ENCODE measurements at regions not wholly inside any gene's neighbourhood (a gene's known extent, or its start where the extent isn't known, plus 50 kb on each side); places are given as distances from the start of the nearest gene placed in this dataset.
"Not testable (repeated sequence)": the region's sequence is repeated elsewhere in the genome, so short reads cannot be mapped to it uniquely, and the experiment has no call there.

- WGBS, 2 donors, result 73 to 82% methylated on average over 3 of the region's 3 CpGs
- Histone ChIP-seq H3K27ac (ENCODE audit: low read depth in 2 of 2, low read length in 1 of 2) (no peak overlapping the region), H3K9me3 (ENCODE audit: control insufficient read depth in 2 of 2, insufficient read depth in 1 of 2, low read depth in 1 of 2, low read length in 1 of 2) (no peaks in the 10 kb centered on the region), H3K36me3 (ENCODE audit: control insufficient read depth in 2 of 2, insufficient read depth in 2 of 2, low read length in 1 of 2) (no peaks in the 10 kb centered on the region), H3K4me3 (ENCODE audit: low read depth in 1 of 2, low read length in 2 of 2) (no peak overlapping the region), H3K27me3 (ENCODE audit: control insufficient read depth in 1 of 2, insufficient read depth in 2 of 2, low read length in 2 of 2) (no peaks in the 10 kb centered on the region), H3K4me1 (ENCODE audit: control insufficient read depth in 2 of 2, insufficient read depth in 2 of 2, low read length in 1 of 2) (no peaks in the 10 kb centered on the region)
Observed at GRCh38 chr6:144785056-144785455, 499.9 kb downstream of the UTRN start.

GRCh38 chr6:144786825-144787224, 501.7 kb downstream of the UTRN start:
- WGBS, 2 donors, result 84 to 93% methylated on average over 2 of the region's 2 CpGs
- Histone ChIP-seq H3K9me3 (ENCODE audit: control insufficient read depth in 2 of 2, insufficient read depth in 1 of 2, low read depth in 1 of 2, low read length in 1 of 2) (no peaks in the 10 kb centered on the region), H3K36me3 (ENCODE audit: control insufficient read depth in 2 of 2, insufficient read depth in 2 of 2, low read length in 1 of 2) (no peaks in the 10 kb centered on the region), H3K27me3 (ENCODE audit: control insufficient read depth in 1 of 2, insufficient read depth in 2 of 2, low read length in 2 of 2) (no peaks in the 10 kb centered on the region), H3K4me1 (ENCODE audit: control insufficient read depth in 2 of 2, insufficient read depth in 2 of 2, low read length in 1 of 2) (no peaks in the 10 kb centered on the region), H3K4me3 (ENCODE audit: low read depth in 1 of 2, low read length in 2 of 2) (no peak overlapping the region), H3K27ac (ENCODE audit: low read depth in 2 of 2, low read length in 1 of 2) (no peak overlapping the region)

GRCh38 chr6:144793744-144794143, 508.6 kb downstream of the UTRN start:
- Histone ChIP-seq H3K27me3 (ENCODE audit: control insufficient read depth in 1 of 2, insufficient read depth in 2 of 2, low read length in 2 of 2) (no peaks in the 10 kb centered on the region), H3K9me3 (ENCODE audit: control insufficient read depth in 2 of 2, insufficient read depth in 1 of 2, low read depth in 1 of 2, low read length in 1 of 2) (no peaks in the 10 kb centered on the region), H3K36me3 (ENCODE audit: control insufficient read depth in 2 of 2, insufficient read depth in 2 of 2, low read length in 1 of 2) (peaks cover 2 to 3% of the 10 kb centered on the region in 2 donors), H3K4me3 (ENCODE audit: low read depth in 1 of 2, low read length in 2 of 2) (no peak overlapping the region), H3K4me1 (ENCODE audit: control insufficient read depth in 2 of 2, insufficient read depth in 2 of 2, low read length in 1 of 2) (no peaks in the 10 kb centered on the region), H3K27ac (ENCODE audit: low read depth in 2 of 2, low read length in 1 of 2) (no peak overlapping the region)
- WGBS, 2 donors, result 62 to 76% methylated on average over 4 of the region's 4 CpGs

GRCh38 chr6:144795022-144795421, 509.9 kb downstream of the UTRN start:
- H3K9me3 ChIP-seq (ENCODE audit: control insufficient read depth in 2 of 2, insufficient read depth in 1 of 2, low read depth in 1 of 2, low read length in 1 of 2); H3K27me3 ChIP-seq (ENCODE audit: control insufficient read depth in 1 of 2, insufficient read depth in 2 of 2, low read length in 2 of 2); H3K4me1 ChIP-seq (ENCODE audit: control insufficient read depth in 2 of 2, insufficient read depth in 2 of 2, low read length in 1 of 2); H3K36me3 ChIP-seq (ENCODE audit: control insufficient read depth in 2 of 2, insufficient read depth in 2 of 2, low read length in 1 of 2); H3K27ac ChIP-seq (ENCODE audit: low read depth in 2 of 2, low read length in 1 of 2); H3K4me3 ChIP-seq (ENCODE audit: low read depth in 1 of 2, low read length in 2 of 2): not testable (repeated sequence)
- WGBS, 2 donors, result 97 to 98% methylated on average over 2 of the region's 2 CpGs

- peaks cover 2 to 3% of the 10 kb centered on the region in 2 donors for H3K36me3 ChIP-seq (ENCODE audit: control insufficient read depth in 2 of 2, insufficient read depth in 2 of 2, low read length in 1 of 2)
- no peak overlapping the region for H3K27ac ChIP-seq (ENCODE audit: low read depth in 2 of 2, low read length in 1 of 2)
- 95 to 99% methylated on average over 2 of the region's 2 CpGs for WGBS, 2 donors
- H3K9me3 ChIP-seq (ENCODE audit: control insufficient read depth in 2 of 2, insufficient read depth in 1 of 2, low read depth in 1 of 2, low read length in 1 of 2), result no peaks in the 10 kb centered on the region
- H3K27me3 ChIP-seq (ENCODE audit: control insufficient read depth in 1 of 2, insufficient read depth in 2 of 2, low read length in 2 of 2), result no peaks in the 10 kb centered on the region
- no peak overlapping the region for H3K4me3 ChIP-seq (ENCODE audit: low read depth in 1 of 2, low read length in 2 of 2)
- no peaks in the 10 kb centered on the region for H3K4me1 ChIP-seq (ENCODE audit: control insufficient read depth in 2 of 2, insufficient read depth in 2 of 2, low read length in 1 of 2)
Observed at GRCh38 chr6:144796070-144796469, 510.9 kb downstream of the UTRN start.

- Histone ChIP-seq H3K4me1 (ENCODE audit: control insufficient read depth in 2 of 2, insufficient read depth in 2 of 2, low read length in 1 of 2) (no peaks in the 10 kb centered on the region), H3K4me3 (ENCODE audit: low read depth in 1 of 2, low read length in 2 of 2) (no peak overlapping the region), H3K27me3 (ENCODE audit: control insufficient read depth in 1 of 2, insufficient read depth in 2 of 2, low read length in 2 of 2) (no peaks in the 10 kb centered on the region), H3K9me3 (ENCODE audit: control insufficient read depth in 2 of 2, insufficient read depth in 1 of 2, low read depth in 1 of 2, low read length in 1 of 2) (no peaks in the 10 kb centered on the region), H3K36me3 (ENCODE audit: control insufficient read depth in 2 of 2, insufficient read depth in 2 of 2, low read length in 1 of 2) (peaks cover 2 to 3% of the 10 kb centered on the region in 2 donors), H3K27ac (ENCODE audit: low read depth in 2 of 2, low read length in 1 of 2) (no peak overlapping the region)
- 92 to 93% methylated on average over 7 of the region's 7 CpGs for WGBS, 2 donors
Observed at GRCh38 chr6:144797881-144798589, 512.9 kb downstream of the UTRN start.

- no peaks in the 10 kb centered on the region for H3K36me3 ChIP-seq (ENCODE audit: control insufficient read depth in 2 of 2, insufficient read depth in 2 of 2, low read length in 1 of 2)
- H3K4me1 ChIP-seq (ENCODE audit: control insufficient read depth in 2 of 2, insufficient read depth in 2 of 2, low read length in 1 of 2), result no peaks in the 10 kb centered on the region
- H3K9me3 ChIP-seq (ENCODE audit: control insufficient read depth in 2 of 2, insufficient read depth in 1 of 2, low read depth in 1 of 2, low read length in 1 of 2), result no peaks in the 10 kb centered on the region
- no peak overlapping the region for H3K4me3 ChIP-seq (ENCODE audit: low read depth in 1 of 2, low read length in 2 of 2)
- no peak overlapping the region for H3K27ac ChIP-seq (ENCODE audit: low read depth in 2 of 2, low read length in 1 of 2)
- no peaks in the 10 kb centered on the region for H3K27me3 ChIP-seq (ENCODE audit: control insufficient read depth in 1 of 2, insufficient read depth in 2 of 2, low read length in 2 of 2)
Observed at GRCh38 chr6:144804246-144804790, 519.2 kb downstream of the UTRN start.

- WGBS, 2 donors, result 81 to 94% methylated on average over 1 of the region's 1 CpG
- Histone ChIP-seq H3K36me3 (ENCODE audit: control insufficient read depth in 2 of 2, insufficient read depth in 2 of 2, low read length in 1 of 2) (no peaks in the 10 kb centered on the region), H3K9me3 (ENCODE audit: control insufficient read depth in 2 of 2, insufficient read depth in 1 of 2, low read depth in 1 of 2, low read length in 1 of 2) (no peaks in the 10 kb centered on the region), H3K4me1 (ENCODE audit: control insufficient read depth in 2 of 2, insufficient read depth in 2 of 2, low read length in 1 of 2) (no peaks in the 10 kb centered on the region), H3K27ac (ENCODE audit: low read depth in 2 of 2, low read length in 1 of 2) (no peak overlapping the region), H3K4me3 (ENCODE audit: low read depth in 1 of 2, low read length in 2 of 2) (no peak overlapping the region), H3K27me3 (ENCODE audit: control insufficient read depth in 1 of 2, insufficient read depth in 2 of 2, low read length in 2 of 2) (no peaks in the 10 kb centered on the region)
Observed at GRCh38 chr6:144805049-144805448, 519.9 kb downstream of the UTRN start.

GRCh38 chr6:144806222-144806621, 521.1 kb downstream of the UTRN start:
- H3K4me3 ChIP-seq (ENCODE audit: low read depth in 1 of 2, low read length in 2 of 2), result no peak overlapping the region
- H3K27me3 ChIP-seq (ENCODE audit: control insufficient read depth in 1 of 2, insufficient read depth in 2 of 2, low read length in 2 of 2), result no peaks in the 10 kb centered on the region
- no peaks in the 10 kb centered on the region for H3K4me1 ChIP-seq (ENCODE audit: control insufficient read depth in 2 of 2, insufficient read depth in 2 of 2, low read length in 1 of 2)
- no peak overlapping the region for H3K27ac ChIP-seq (ENCODE audit: low read depth in 2 of 2, low read length in 1 of 2)
- no peaks in the 10 kb centered on the region for H3K36me3 ChIP-seq (ENCODE audit: control insufficient read depth in 2 of 2, insufficient read depth in 2 of 2, low read length in 1 of 2)
- H3K9me3 ChIP-seq (ENCODE audit: control insufficient read depth in 2 of 2, insufficient read depth in 1 of 2, low read depth in 1 of 2, low read length in 1 of 2), result no peaks in the 10 kb centered on the region

GRCh38 chr6:144809120-144809519, 524.0 kb downstream of the UTRN start:
- Histone ChIP-seq H3K4me1 (ENCODE audit: control insufficient read depth in 2 of 2, insufficient read depth in 2 of 2, low read length in 1 of 2) (no peaks in the 10 kb centered on the region), H3K27me3 (ENCODE audit: control insufficient read depth in 1 of 2, insufficient read depth in 2 of 2, low read length in 2 of 2) (no peaks in the 10 kb centered on the region)
- 46 to 92% methylated on average over 1 of the region's 1 CpG for WGBS, 2 donors

More at GRCh38 chr6:144809120-144809519, 524.0 kb downstream of the UTRN start:
- H3K27ac ChIP-seq (ENCODE audit: low read depth in 2 of 2, low read length in 1 of 2), result no peak overlapping the region
- H3K36me3 ChIP-seq (ENCODE audit: control insufficient read depth in 2 of 2, insufficient read depth in 2 of 2, low read length in 1 of 2), result no peaks in the 10 kb centered on the region
- no peaks in the 10 kb centered on the region for H3K9me3 ChIP-seq (ENCODE audit: control insufficient read depth in 2 of 2, insufficient read depth in 1 of 2, low read depth in 1 of 2, low read length in 1 of 2)
- H3K4me3 ChIP-seq (ENCODE audit: low read depth in 1 of 2, low read length in 2 of 2), result no peak overlapping the region
